Cardiac muscle cell (in vitro differentiated cells and primary cell): ENCODE measurements at regions not wholly inside any gene's neighbourhood (a gene's known extent, or its start where the extent isn't known, plus 50 kb on each side); places are given as distances from the start of the nearest gene placed in this dataset.

ENCODE experiments used
- DNase-seq, 2 donors: peaks; one replicate each; pipeline versions ENCODE4 v3.0.0 to v3.0.0-alpha.2; 2010 to 2017; ENCODE audit warnings: low read depth in 1 of 2, low spot score in 1 of 2
- H3K27ac ChIP-seq: fragments of 200-600 bp; sonication (generic); 2 replicates; pipeline ENCODE4 v1.5.1; 2016
- H3K27me3 ChIP-seq: fragments of 200-600 bp; sonication (generic); 2 replicates; pipeline ENCODE4 v1.6.0; 2016; ENCODE audit warnings: control low read depth
- H3K36me3 ChIP-seq: fragments of 200-600 bp; sonication (generic); 2 replicates; pipeline ENCODE4 v1.5.1; 2016; ENCODE audit warnings: control low read depth
- H3K4me1 ChIP-seq: fragments of 200-600 bp; sonication (generic); 2 replicates; pipeline ENCODE4 v1.8.1; 2017; ENCODE audit warnings: low read depth, mild to moderate bottlenecking, mixed run types
- H3K4me3 ChIP-seq: fragments of 200-600 bp; sonication (generic); 2 replicates; pipeline ENCODE4 v1.5.1; 2016; ENCODE audit warnings: mild to moderate bottlenecking
- H3K9me3 ChIP-seq: fragments of 200-600 bp; sonication (generic); 2 replicates; pipeline ENCODE4 v1.5.1; 2017; ENCODE audit warnings: low read depth, mild to moderate bottlenecking, control low read depth
- CTCF ChIP-seq: IDR thresholded peaks from 2 replicates; pipeline ENCODE4 v1.5.1; 2012; ENCODE audit warnings: low read depth, mild to moderate bottlenecking, low read length

- peak in 1 of 2 donors; percentile 21 for DNase-seq
- TF ChIP-seq CTCF, result no peak
- Histone ChIP-seq H3K27ac (peak overlapping the region; percentile 5), H3K36me3 (no peaks in the 10 kb centered on the region), H3K9me3 (no peaks in the 10 kb centered on the region), H3K4me1 (peaks cover 7% of the 10 kb centered on the region), H3K27me3 (no peaks in the 10 kb centered on the region), H3K4me3 (no peak overlapping the region)
Observed at GRCh38 chr13:22235285-22235949, 564.5 kb downstream of the FGF9 start.

DNA sequence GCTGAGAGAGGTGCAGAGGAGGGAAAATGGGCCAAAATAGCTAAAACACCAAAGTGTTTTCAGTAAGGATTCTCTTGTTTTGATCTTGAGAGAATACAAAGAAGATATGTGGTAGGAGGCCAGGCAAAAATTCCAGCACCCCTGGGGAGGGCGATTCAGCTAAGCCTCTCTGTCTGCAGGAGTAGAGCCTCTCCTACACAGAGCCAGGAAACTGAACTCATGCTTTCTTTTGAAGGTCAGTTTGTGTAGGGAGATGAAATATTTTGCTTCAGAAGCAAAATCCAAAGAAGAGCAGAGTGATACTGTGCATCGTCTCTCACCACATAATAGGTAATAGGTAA lies 565.0 kb downstream of the FGF9 start:
- no peak for DNase-seq
- TF ChIP-seq CTCF, result no peak
- Histone ChIP-seq H3K4me3 (no peak overlapping the region), H3K4me1 (peaks cover 7% of the 10 kb centered on the region), H3K27me3 (no peaks in the 10 kb centered on the region), H3K36me3 (no peaks in the 10 kb centered on the region), H3K9me3 (no peaks in the 10 kb centered on the region), H3K27ac (peak overlapping the region; percentile 5)

DNA sequence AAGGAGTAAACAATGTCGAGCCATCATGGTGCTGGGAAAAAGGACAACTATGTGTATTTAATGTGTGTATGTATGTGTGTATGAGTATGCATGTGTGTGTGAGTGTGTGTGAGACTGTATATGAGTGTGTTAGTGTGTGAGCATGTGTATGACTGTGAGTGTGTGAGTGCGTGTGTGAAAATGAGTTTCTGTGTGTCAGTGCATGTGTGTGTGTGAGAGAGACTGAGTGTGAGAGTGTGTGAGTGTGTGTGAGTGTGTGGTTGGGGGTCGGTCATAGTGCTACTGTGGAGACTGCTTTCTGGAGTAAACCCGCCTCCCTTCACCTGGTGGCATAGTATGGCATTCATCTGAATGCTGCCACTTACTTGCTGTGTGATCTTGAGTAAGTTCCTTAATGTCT lies 567.4 kb downstream of the FGF9 start:
- H3K27me3 ChIP-seq, result no peaks in the 10 kb centered on the region
- no peak overlapping the region for H3K4me3 ChIP-seq
- no peaks in the 10 kb centered on the region for H3K36me3 ChIP-seq
- H3K9me3 ChIP-seq, result no peaks in the 10 kb centered on the region
- H3K27ac ChIP-seq, result no peak overlapping the region
- no peak for TF ChIP-seq CTCF
- peaks cover 7% of the 10 kb centered on the region for H3K4me1 ChIP-seq
- DNase-seq, result no peak

GRCh38 chr13:22240716-22241115 lies 569.8 kb downstream of the FGF9 start:
- H3K4me1 ChIP-seq, result peaks cover 5% of the 10 kb centered on the region
- no peak overlapping the region for H3K4me3 ChIP-seq
- TF ChIP-seq CTCF, result no peak

GRCh38 chr13:22243469-22244163 lies 572.7 kb downstream of the FGF9 start:
- TF ChIP-seq CTCF, result no peak
- H3K36me3 ChIP-seq, result no peaks in the 10 kb centered on the region
- H3K4me1 ChIP-seq, result peaks cover 5% of the 10 kb centered on the region
- DNase-seq, result no peak
- H3K27ac ChIP-seq, result no peak overlapping the region
- no peak overlapping the region for H3K4me3 ChIP-seq
- no peaks in the 10 kb centered on the region for H3K27me3 ChIP-seq
- no peaks in the 10 kb centered on the region for H3K9me3 ChIP-seq

More at GRCh38 chr13:22240716-22241115, 569.8 kb downstream of the FGF9 start:
- H3K27me3 ChIP-seq, result no peaks in the 10 kb centered on the region
- H3K36me3 ChIP-seq, result no peaks in the 10 kb centered on the region
- no peaks in the 10 kb centered on the region for H3K9me3 ChIP-seq
- no peak overlapping the region for H3K27ac ChIP-seq
- no peak for DNase-seq
